ENCODE measurements at regions not wholly inside any gene's neighbourhood (a gene's known extent, or its start where the extent isn't known, plus 50 kb on each side); places are given as distances from the start of the nearest gene placed in this dataset.
A peak's percentile ranks its signal among the peaks of the same experiment; 100 is the strongest.

GRCh38 chr7:109062798-109063197, 493.1 kb downstream of the DNAJB9 start:
- H3K36me3 ChIP-seq = no peaks in the 10 kb centered on the region
- intact Hi-C loops (cut with DNase I) = no loop called here
- whole genome bisulfite sequencing (ENCODE audit: insufficient coverage, low coverage, low lambda C conversion rate, missing lambda C conversion rate) = 69% methylated on average over 3 of the region's 4 CpGs
- no peaks in the 10 kb centered on the region for H3K4me1 ChIP-seq
- H3K27ac ChIP-seq = no peak overlapping the region
- DNase-seq = no peak
- no peaks in the 10 kb centered on the region for H3K9me3 ChIP-seq
- no peaks in the 10 kb centered on the region for H3K27me3 ChIP-seq
- no peak overlapping the region for H3K4me3 ChIP-seq
- TF ChIP-seq CTCF (IDR thresholded peaks at IDR 0.05) (no peak), POLR2A (IDR thresholded peaks at IDR 0.05) (no peak)
- ATAC-seq = no peak

GRCh38 chr7:109073543-109073942, 503.9 kb downstream of the DNAJB9 start:
- Histone ChIP-seq H3K36me3 (no peaks in the 10 kb centered on the region), H3K27me3 (no peaks in the 10 kb centered on the region), H3K27ac (no peak overlapping the region), H3K4me1 (no peaks in the 10 kb centered on the region), H3K9me3 (no peaks in the 10 kb centered on the region), H3K4me3 (no peak overlapping the region)
- TF ChIP-seq POLR2A (IDR thresholded peaks at IDR 0.05) = no peak
- no peak for TF ChIP-seq CTCF (IDR thresholded peaks at IDR 0.05)
- no peak for ATAC-seq
- DNase-seq = no peak
- WGBS (ENCODE audit: insufficient coverage, low coverage, low lambda C conversion rate, missing lambda C conversion rate) = 86% methylated on average over 3 of the region's 3 CpGs
- intact Hi-C loops (cut with DNase I) = no loop called here

GRCh38 chr7:109076396-109076972, 506.8 kb downstream of the DNAJB9 start:
- no peak overlapping the region for H3K4me3 ChIP-seq
- no peak for ATAC-seq
- no peak overlapping the region for H3K27ac ChIP-seq
- WGBS (ENCODE audit: insufficient coverage, low coverage, low lambda C conversion rate, missing lambda C conversion rate) = 47% methylated on average over 2 of the region's 2 CpGs
- no peaks in the 10 kb centered on the region for H3K4me1 ChIP-seq
- no peak for DNase-seq
- H3K36me3 ChIP-seq = no peaks in the 10 kb centered on the region
- no peaks in the 10 kb centered on the region for H3K9me3 ChIP-seq
- intact Hi-C loops (cut with DNase I) = no loop called here
- no peaks in the 10 kb centered on the region for H3K27me3 ChIP-seq
- TF ChIP-seq POLR2A (IDR thresholded peaks at IDR 0.05) (no peak), CTCF (IDR thresholded peaks at IDR 0.05) (no peak)

- DNase-seq (no peak), ATAC-seq (no peak)
- no peaks in the 10 kb centered on the region for H3K27me3 ChIP-seq
- 80% methylated on average over 1 of the region's 1 CpG for WGBS (ENCODE audit: insufficient coverage, low coverage, low lambda C conversion rate, missing lambda C conversion rate)
- TF ChIP-seq CTCF (IDR thresholded peaks at IDR 0.05) = no peak
- TF ChIP-seq POLR2A (IDR thresholded peaks at IDR 0.05) = no peak
- H3K4me1 ChIP-seq = no peaks in the 10 kb centered on the region
- intact Hi-C loops (cut with DNase I) = no loop called here
- no peaks in the 10 kb centered on the region for H3K36me3 ChIP-seq
- no peak overlapping the region for H3K27ac ChIP-seq
- H3K9me3 ChIP-seq = no peaks in the 10 kb centered on the region
- no peak overlapping the region for H3K4me3 ChIP-seq
These were observed 521.4 kb downstream of the DNAJB9 start for GRCh38 chr7:109091042-109091441.

- Histone ChIP-seq H3K4me1 (no peaks in the 10 kb centered on the region), H3K4me3 (no peak overlapping the region), H3K27me3 (no peaks in the 10 kb centered on the region), H3K27ac (no peak overlapping the region), H3K36me3 (no peaks in the 10 kb centered on the region), H3K9me3 (no peaks in the 10 kb centered on the region)
- no peak for DNase-seq
- intact Hi-C loops (cut with DNase I) = no loop called here
- TF ChIP-seq CTCF (IDR thresholded peaks at IDR 0.05) (peak in 3 of 4 donors; percentile 15 to 22 (median 15)), POLR2A (IDR thresholded peaks at IDR 0.05) (no peak)
- WGBS (ENCODE audit: insufficient coverage, low coverage, low lambda C conversion rate, missing lambda C conversion rate) = 92% methylated on average over 1 of the region's 1 CpG
- ATAC-seq = no peak
These were observed 522.6 kb downstream of the DNAJB9 start for GRCh38 chr7:109092268-109092667.

Data from right lobe of liver (tissue), 6 donors.